Esophagus muscularis mucosa (tissue), 4 donors: ENCODE measurements at regions not wholly inside any gene's neighbourhood (a gene's known extent, or its start where the extent isn't known, plus 50 kb on each side); places are given as distances from the start of the nearest gene placed in this dataset.
"Not testable (repeated sequence)": the region's sequence is repeated elsewhere in the genome, so short reads cannot be mapped to it uniquely, and the experiment has no call there.

Experiments used
- DNase-seq: peaks from one replicate; pipeline ENCODE4 v3.0.0-alpha.2; 2017; ENCODE audit errors: extremely low spot score
- H3K27ac ChIP-seq, 4 donors: fragments of 200-600 bp; sonication (generic); replicated peaks in 1 of 4; 1 replicate in 3 of 4; 2 replicates in 1 of 4; pipeline ENCODE4 v1.5.1; 2016 to 2019; ENCODE audit warnings: mild to moderate bottlenecking in 1 of 4
- H3K27me3 ChIP-seq, 4 donors: fragments of 200-600 bp; sonication (generic); one replicate each; pipeline versions ENCODE4 v1.5.1 to v1.6.0; 2016 to 2019
- H3K36me3 ChIP-seq, 4 donors: fragments of 200-600 bp; sonication (generic); one replicate each; pipeline ENCODE4 v1.5.1; 2016 to 2019
- H3K4me1 ChIP-seq, 4 donors: fragments of 200-600 bp; sonication (generic); one replicate each; pipeline ENCODE4 v1.5.1; 2016 to 2019
- H3K4me3 ChIP-seq, 4 donors: fragments of 200-600 bp; sonication (generic); 1 replicate in 2 of 4; 2 replicates in 2 of 4; pipeline ENCODE4 v1.5.1; 2016 to 2019; ENCODE audit warnings: mild to moderate bottlenecking in 4 of 4, moderate library complexity in 1 of 4
- H3K9me3 ChIP-seq, 4 donors: fragments of 200-600 bp; sonication (generic); 1 replicate in 3 of 4; 2 replicates in 1 of 4; pipeline ENCODE4 v1.5.1; 2016 to 2019
- CTCF ChIP-seq, 3 experiments: fragments of 200-600 bp in 2 of 3; fragments of 450-650 bp in 1 of 3; sonication (generic) in 2 of 3; IDR thresholded peaks; one replicate each; pipeline ENCODE4 v1.5.1; 2017 to 2019; ENCODE audit warnings: antibody characterized with exemption in 3 of 3, mild to moderate bottlenecking in 2 of 3, moderate library complexity in 1 of 3
- EP300 ChIP-seq: sonication (generic); formaldehyde crosslinking; IDR thresholded peaks from one replicate; pipeline ENCODE4 v1.6.1; 2017; ENCODE audit warnings: antibody characterized with exemption
- POLR2A ChIP-seq: fragments of 450-650 bp; IDR thresholded peaks from one replicate; pipeline ENCODE4 v1.6.1; 2017; ENCODE audit warnings: antibody characterized with exemption, moderate library complexity, mild to moderate bottlenecking, low read depth
- POLR2AphosphoS5 ChIP-seq, 2 donors: sonication (generic); formaldehyde crosslinking; IDR thresholded peaks; one replicate each; pipeline ENCODE4 v1.6.1; 2017; ENCODE audit warnings: antibody characterized with exemption in 2 of 2
- WGBS: methylation state at CpG from one replicate; pipeline ENCODE4 v1.1.5; 2018; 5-methylcytosine and 5-hydroxymethylcytosine counted together
- intact Hi-C: fragments of 100-400 bp; cut with DNase I; formaldehyde crosslinking; loops from one replicate; pipeline ENCODE4 v1.15.1; 2023
- small RNA-seq, 3 donors: library from RNA; depleted of rRNA; stranded (forward); fragments of <200 nt; gene quantifications; one replicate each; pipeline ENCODE3, GENCODE V24; 2016

GRCh38 chr19:22502766-22503165, 80.6 kb upstream of the ZNF98 start:
- Histone ChIP-seq H3K4me1 (no peaks in the 10 kb centered on the region), H3K9me3 (peaks cover 0 to 35% (median 17%) of the 10 kb centered on the region in 4 donors), H3K27ac (no peak overlapping the region), H3K36me3 (no peaks in the 10 kb centered on the region), H3K27me3 (no peaks in the 10 kb centered on the region), H3K4me3 (no peak overlapping the region)
- intact Hi-C loops = no loop called here
- no peak for TF ChIP-seq CTCF (IDR thresholded peaks at IDR 0.05)
- no peak for TF ChIP-seq POLR2A
- TF ChIP-seq POLR2AphosphoS5 (IDR thresholded peaks at IDR 0.05) = no peak
- TF ChIP-seq EP300 = no peak
- WGBS = 85% methylated on average over 3 of the region's 3 CpGs
- peak; percentile 89 for DNase-seq

DNA sequence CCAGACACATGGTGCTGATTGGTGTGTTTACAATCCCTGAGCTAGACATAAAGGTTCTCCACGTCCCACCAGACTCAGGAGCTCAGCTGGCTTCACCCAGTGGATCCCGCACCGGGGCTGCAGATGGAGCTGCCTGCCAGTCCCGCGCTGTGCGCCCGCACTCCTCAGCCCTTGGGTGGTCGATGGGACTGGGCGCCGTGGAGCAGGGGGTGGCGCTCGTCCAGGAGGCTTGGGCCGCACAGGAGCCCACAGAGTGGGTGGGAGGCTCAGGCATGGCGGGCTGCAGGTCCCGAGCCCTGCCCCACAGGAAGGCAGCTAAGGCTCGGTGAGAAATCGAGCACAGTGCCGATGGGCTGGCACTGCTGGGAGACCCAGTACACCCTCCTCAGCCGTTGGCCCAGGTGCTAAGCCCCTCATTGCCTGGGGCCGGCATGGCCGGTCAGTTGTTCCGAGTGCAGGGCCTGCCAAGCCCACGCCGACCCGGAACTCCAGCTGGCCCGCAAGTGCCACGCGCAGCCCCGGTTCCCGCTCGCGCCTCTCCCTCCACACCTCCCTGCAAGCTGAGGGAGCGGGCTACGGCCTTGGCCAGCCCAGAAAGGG, 76.8 kb upstream of the ZNF98 start:
- H3K4me3 ChIP-seq, H3K36me3 ChIP-seq, H3K4me1 ChIP-seq, intact Hi-C loops, H3K27ac ChIP-seq, H3K27me3 ChIP-seq: not testable (repeated sequence)
- peaks cover 0 to 39% (median 11%) of the 10 kb centered on the region in 4 donors for H3K9me3 ChIP-seq
- peak; percentile 45 for DNase-seq
- WGBS = 95% methylated on average over 13 of the region's 34 CpGs

GRCh38 chr19:22491746-22492145, 69.6 kb upstream of the ZNF98 start:
- peak; percentile 87 for DNase-seq
- Histone ChIP-seq H3K4me3 (no peak overlapping the region), H3K9me3 (peaks cover 0 to 44% (median 20%) of the 10 kb centered on the region in 4 donors), H3K27ac (no peak overlapping the region), H3K36me3 (no peaks in the 10 kb centered on the region), H3K4me1 (no peaks in the 10 kb centered on the region), H3K27me3 (no peaks in the 10 kb centered on the region)
- TF ChIP-seq POLR2AphosphoS5 (IDR thresholded peaks at IDR 0.05) = no peak
- intact Hi-C loops = no loop called here
- WGBS = 68% methylated on average over 2 of the region's 2 CpGs

DNA sequence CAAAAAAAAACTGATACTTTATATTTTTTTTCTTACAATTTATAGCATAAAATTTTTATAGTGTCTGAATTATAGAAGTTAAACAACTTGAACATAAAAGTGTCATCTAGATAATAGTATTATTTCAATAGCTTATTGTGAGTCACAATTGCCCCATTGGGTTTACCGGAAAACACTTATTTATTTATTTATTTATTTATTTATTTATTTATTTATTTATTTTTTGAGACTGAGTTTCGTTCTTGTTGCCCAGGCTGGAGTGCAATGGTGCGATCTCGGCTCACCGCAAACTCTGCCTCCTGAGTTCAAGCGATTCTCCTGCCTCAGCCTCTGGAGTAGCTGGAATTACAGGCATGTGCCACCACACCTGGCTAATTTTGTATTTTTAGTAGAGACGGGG, 61.4 kb upstream of the ZNF98 start:
- H3K36me3 ChIP-seq, H3K4me3 ChIP-seq, H3K27me3 ChIP-seq, H3K4me1 ChIP-seq, DNase-seq, intact Hi-C loops, H3K27ac ChIP-seq: not testable (repeated sequence)
- H3K9me3 ChIP-seq = peaks cover 0 to 56% (median 29%) of the 10 kb centered on the region in 4 donors
- 90% methylated on average over 7 of the region's 7 CpGs for WGBS

DNA sequence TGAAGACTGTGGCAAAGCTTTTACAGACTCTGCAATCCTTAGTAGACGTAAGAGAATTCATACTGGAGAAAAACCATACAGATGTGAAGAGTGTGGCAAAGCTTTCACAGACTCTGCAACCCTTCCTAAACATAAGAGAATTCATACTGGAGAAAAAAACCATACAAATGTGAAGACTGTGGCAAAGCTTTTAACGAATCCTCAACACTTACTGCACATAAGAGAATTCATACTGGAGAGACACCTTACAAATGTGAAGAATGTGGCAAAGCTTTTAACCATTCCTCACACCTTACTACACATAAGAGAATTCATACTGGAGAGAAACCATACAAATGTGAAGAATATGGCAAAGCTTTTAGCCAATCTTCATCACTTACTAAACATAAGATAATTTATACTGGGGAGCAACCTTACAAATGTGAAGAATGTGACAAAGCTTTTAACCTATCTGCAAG, 50.1 kb upstream of the ZNF98 start:
- intact Hi-C loops = no loop called here
- Histone ChIP-seq H3K27me3 (no peaks in the 10 kb centered on the region), H3K27ac (no peak overlapping the region), H3K36me3 (no peaks in the 10 kb centered on the region), H3K4me1 (no peaks in the 10 kb centered on the region), H3K4me3 (no peak overlapping the region), H3K9me3 (peaks cover 12 to 87% (median 79%) of the 10 kb centered on the region in 4 donors)
- 78% methylated on average over 2 of the region's 2 CpGs for WGBS
- TF ChIP-seq CTCF (IDR thresholded peaks at IDR 0.05) (no peak), POLR2A (no peak), POLR2AphosphoS5 (IDR thresholded peaks at IDR 0.05) (no peak), EP300 (no peak)
- DNase-seq = no peak

Small RNA genes in the stretch of these regions (small RNA-seq; reads per million reads assigned to genes)
- gene AC004004.1 = 0 reads per million in 3 donors
